Fibroblast of the aortic adventitia (primary cell): ENCODE measurements at regions not wholly inside any gene's neighbourhood (a gene's known extent, or its start where the extent isn't known, plus 50 kb on each side); places are given as distances from the start of the nearest gene placed in this dataset.

Source experiments
- DNase-seq: peaks from one replicate; pipeline ENCODE4 v3.0.0-alpha.2; 2010; ENCODE audit warnings: low read depth
- H3K4me3 ChIP-seq: 2 replicates; pipeline ENCODE4 v1.5.1; 2011; ENCODE audit warnings: low read depth, mild to moderate bottlenecking, control low read depth, low read length, moderate library complexity
- TF ChIP-seq, protein P1 (sequence below): IDR thresholded peaks from 2 replicates; pipeline ENCODE4 v1.5.1; 2011; ENCODE audit warnings: mild to moderate bottlenecking, low read length, control low read depth, inconsistent platforms; ENCODE audit not compliant: insufficient read depth

DNA sequence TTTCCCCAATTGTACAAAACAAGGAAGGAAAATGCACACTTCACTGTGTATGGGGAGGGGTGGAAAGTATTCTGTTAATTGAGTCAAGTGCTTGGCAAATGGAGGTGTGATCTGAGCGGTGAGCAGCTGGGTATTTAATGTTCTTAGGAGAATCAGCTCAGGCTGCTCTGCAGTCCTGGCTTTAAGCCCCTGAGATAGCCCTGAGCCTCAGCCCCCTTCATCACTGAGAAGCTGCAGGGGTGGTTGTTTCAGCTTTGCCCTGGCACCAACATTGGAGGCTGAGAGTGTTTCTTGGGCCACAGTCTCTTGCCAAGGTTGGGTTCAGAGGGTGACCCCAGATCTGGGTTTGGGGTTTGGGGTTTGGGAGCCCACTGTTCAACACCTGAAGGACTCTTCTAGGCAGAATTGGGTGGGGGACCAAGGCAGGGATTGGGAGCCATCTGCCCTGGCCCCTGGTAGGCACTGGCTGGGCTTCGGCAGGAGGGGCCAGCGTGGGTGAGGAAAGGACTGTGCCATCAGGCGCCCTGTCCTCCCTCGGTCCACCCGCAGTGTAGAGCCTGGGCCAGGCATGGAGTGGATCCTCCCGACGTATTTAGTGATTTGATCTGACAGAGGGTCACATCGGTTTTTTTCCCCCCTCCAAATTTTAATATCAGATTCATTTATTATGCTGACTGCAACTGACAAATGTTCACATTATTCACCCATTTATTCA, 66.7 kb upstream of the ZNF536 start:
- no peak overlapping the region for H3K4me3 ChIP-seq
- no peak for DNase-seq
- TF ChIP-seq, protein P1, sequence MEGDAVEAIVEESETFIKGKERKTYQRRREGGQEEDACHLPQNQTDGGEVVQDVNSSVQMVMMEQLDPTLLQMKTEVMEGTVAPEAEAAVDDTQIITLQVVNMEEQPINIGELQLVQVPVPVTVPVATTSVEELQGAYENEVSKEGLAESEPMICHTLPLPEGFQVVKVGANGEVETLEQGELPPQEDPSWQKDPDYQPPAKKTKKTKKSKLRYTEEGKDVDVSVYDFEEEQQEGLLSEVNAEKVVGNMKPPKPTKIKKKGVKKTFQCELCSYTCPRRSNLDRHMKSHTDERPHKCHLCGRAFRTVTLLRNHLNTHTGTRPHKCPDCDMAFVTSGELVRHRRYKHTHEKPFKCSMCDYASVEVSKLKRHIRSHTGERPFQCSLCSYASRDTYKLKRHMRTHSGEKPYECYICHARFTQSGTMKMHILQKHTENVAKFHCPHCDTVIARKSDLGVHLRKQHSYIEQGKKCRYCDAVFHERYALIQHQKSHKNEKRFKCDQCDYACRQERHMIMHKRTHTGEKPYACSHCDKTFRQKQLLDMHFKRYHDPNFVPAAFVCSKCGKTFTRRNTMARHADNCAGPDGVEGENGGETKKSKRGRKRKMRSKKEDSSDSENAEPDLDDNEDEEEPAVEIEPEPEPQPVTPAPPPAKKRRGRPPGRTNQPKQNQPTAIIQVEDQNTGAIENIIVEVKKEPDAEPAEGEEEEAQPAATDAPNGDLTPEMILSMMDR = no peak

DNA sequence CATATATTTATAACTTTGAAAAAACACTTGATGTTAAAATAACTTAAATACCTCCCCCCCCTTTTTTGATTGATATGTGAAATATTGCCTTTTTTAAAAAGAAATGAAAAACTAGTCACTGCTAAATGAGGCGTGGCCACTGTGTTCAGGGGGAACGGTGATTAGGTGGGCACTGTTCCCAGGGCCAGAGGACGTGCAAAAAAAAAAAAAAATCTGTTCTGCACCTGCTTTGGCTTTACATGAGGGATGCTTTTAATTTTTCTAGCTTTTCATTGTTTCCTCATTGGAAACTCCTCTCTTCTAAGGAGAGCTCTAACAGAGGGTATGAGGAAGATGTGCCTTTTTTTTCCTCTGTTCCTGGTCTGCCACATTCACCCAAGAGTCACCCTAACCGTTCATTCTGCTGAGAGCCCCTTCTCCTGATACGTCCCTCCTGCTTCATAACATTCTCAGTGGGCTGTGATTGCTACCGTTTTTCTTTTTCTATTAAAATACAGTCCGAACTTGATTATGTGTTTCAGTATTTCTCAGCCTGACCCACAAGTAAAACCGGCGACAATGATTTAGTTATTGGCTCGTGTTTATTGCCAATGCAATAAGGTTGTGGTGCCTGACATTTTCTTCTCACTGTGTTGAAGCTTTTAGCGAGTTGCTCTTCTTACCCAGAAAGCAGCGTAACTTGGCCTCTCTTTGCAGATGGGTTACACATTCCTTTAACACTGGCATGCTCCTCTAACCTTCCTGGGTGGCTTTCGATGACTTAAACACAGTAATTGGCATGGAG, 64.8 kb upstream of the ZNF536 start:
- DNase-seq = no peak
- TF ChIP-seq, protein P1 = no peak
- H3K4me3 ChIP-seq = no peak overlapping the region

DNA sequence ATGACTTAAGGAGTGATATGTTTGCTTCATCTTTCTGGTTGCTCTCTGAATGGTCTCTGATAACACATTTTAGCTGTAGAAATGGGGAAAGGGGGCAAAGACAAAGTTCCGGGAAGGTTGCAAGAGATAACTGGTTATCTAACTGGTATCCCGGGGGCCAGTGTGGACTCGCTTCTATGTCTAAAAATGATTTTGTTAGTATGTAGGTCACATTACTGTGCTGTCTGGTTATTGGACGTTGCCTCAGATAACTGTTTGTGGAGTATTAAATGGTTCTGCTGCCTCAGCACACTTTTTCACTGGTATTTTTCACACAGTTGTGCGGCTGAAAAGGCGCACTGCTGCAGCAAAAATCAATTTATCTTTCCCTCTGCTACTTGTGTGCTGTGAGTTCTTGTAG, 63.0 kb upstream of the ZNF536 start:
- DNase-seq = no peak
- TF ChIP-seq, protein P1 = no peak
- H3K4me3 ChIP-seq = no peak overlapping the region

DNA sequence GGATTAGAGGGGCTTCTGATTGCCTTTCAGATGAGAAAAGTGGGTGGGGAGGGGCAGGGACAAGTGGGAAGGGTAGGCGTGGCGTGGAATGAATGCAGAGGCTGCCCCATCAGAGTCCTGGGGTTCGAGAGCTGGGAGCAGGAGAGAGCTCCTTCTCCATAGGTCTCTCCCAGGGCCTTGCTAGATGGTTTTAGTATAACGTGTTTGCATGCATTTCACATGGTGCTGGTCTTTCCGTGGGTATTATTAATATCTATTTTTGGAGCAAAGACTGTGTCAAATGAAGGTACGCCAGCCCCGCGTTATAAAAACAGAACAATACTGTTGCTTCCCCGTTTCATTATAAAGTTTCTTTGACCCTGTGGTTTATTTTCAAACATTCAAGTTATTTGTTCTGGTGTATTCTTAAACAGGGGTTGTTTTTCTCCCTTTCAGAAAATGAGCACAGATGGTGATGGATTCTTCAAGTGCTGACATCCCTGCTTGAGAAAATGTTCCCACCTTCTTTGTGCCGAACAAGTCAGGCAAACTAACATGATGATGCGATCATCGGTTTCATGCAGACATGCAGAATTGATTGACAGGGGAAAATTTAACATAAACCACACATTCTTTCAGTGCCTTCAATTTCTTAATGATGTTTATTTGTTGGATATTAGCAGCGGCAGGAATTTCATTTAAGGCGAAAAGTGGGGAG, 62.1 kb upstream of the ZNF536 start:
- DNase-seq = no peak
- H3K4me3 ChIP-seq = no peak overlapping the region
- TF ChIP-seq, protein P1 = no peak

DNA sequence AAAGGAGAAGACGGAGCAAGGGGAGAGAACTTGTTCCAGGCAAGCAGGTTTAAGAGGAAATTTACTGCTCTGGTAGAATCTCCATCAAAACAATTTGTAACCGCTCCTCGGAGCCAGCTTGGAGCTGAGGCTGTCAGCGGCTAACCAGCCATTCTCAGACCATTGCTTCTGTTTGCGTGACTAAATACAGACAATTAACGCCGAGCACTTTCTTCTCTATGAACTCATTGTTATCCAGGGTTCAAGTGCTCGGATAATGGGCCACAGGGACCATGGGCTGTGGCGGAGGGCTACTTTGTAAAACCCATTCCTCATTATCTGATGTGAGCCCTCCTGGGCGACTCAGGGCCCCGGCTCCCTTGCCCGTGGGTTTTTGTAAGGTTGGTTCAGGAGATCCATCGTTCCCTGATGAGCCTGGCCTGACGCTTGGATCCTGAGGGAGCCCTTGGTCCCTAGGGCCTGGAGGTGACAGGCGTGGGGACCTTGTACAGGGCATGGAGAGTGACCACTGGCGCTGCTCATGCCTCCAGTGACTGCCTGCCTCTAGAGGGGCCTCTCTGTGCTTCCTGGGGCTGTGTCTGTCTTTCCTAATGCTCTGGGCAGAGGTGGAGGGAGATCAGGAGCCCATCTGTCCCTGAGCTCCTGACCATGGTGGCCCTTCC, 61.5 kb upstream of the ZNF536 start:
- no peak overlapping the region for H3K4me3 ChIP-seq
- no peak for DNase-seq
- TF ChIP-seq, protein P1 = no peak

DNA sequence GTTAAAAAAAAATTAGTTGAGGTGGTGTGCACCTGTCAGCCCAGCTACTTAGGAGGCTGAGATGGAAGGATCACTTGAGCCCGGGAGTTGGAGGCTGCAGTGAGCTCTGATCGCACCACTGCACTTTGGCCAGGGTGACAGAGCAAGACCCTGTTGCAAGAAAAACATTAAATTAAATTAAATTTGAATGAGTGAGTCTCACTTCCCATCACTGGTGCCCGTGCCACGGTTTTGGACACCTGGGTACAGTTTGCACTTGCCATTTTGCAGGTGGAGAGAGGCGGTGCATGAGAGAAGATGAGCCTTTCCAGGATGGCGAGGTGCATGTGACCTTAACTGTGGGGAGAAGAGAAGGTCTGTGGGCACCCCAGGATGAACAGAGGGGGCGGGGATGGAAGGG, 60.3 kb upstream of the ZNF536 start:
- TF ChIP-seq, protein P1 = no peak
- no peak for DNase-seq
- H3K4me3 ChIP-seq = no peak overlapping the region
